Endothelial cell of umbilical vein (primary cell): ENCODE measurements at regions not wholly inside any gene's neighbourhood (a gene's known extent, or its start where the extent isn't known, plus 50 kb on each side); places are given as distances from the start of the nearest gene placed in this dataset.

Experiments used
- BruUV-seq: library from RNA; stranded (reverse); fragments of 400-500 nt; replicated peaks from 2 replicates; lab custom pipeline; 2021; lab: Mats Ljungman, UMichigan
- CTCF ChIA-PET: fragments of 300-600, 350-600 bp; sonication (Branson Sonifier 250); formaldehyde crosslinking; loops from one replicate; lab custom pipeline; 2021; ENCODE audit warnings: antibody characterized with exemption, inconsistent platforms; lab: Charles Lee
- POLR2A ChIA-PET: fragments of 300-600, 350-600 bp; sonication (Branson Sonifier 250); formaldehyde crosslinking; loops from one replicate; lab custom pipeline; 2021; ENCODE audit warnings: antibody characterized with exemption, inconsistent platforms; lab: Charles Lee
- DNase-seq: peaks from one replicate; pipeline ENCODE4 v3.0.0-alpha.2; 2011; ENCODE audit warnings: low read depth, low spot score
- FAIRE-seq: peaks from 2 replicates; lab custom pipeline; 2011; peaks lifted over from hg19 to GRCh38; lab: Jason Lieb, UNC
- H2AFZ ChIP-seq: 2 replicates; pipeline ENCODE4 v1.6.0; 2012; ENCODE audit warnings: low read depth, low read length, control low read depth, inconsistent platforms
- H3K27ac ChIP-seq: 2 replicates; pipeline ENCODE4 v1.5.1; 2011; ENCODE audit warnings: low read depth, mild to moderate bottlenecking, control low read depth, low read length, moderate library complexity; ENCODE audit not compliant: insufficient read depth
- H3K27me3 ChIP-seq, 2 experiments: 2 replicates each; pipeline versions ENCODE4 v1.6.0 to v1.6.1; 2011; ENCODE audit warnings: low read length in 2 of 2, mixed read lengths in 1 of 2; ENCODE audit not compliant: control insufficient read depth in 2 of 2, insufficient read depth in 2 of 2
- H3K36me3 ChIP-seq, 2 experiments: 2 replicates in 1 of 2; 3 replicates in 1 of 2; pipeline ENCODE4 v1.5.1; 2011; ENCODE audit warnings: low read length in 2 of 2, mild to moderate bottlenecking in 1 of 2, moderate library complexity in 1 of 2; ENCODE audit not compliant: control insufficient read depth in 2 of 2, insufficient read depth in 2 of 2; ENCODE audit errors: extremely low read depth in 1 of 2
- H3K4me1 ChIP-seq: 3 replicates; pipeline ENCODE4 v1.5.1; 2011; ENCODE audit warnings: mild to moderate bottlenecking, low read length; ENCODE audit not compliant: control insufficient read depth, insufficient read depth; ENCODE audit errors: extremely low read depth
- H3K4me2 ChIP-seq: 2 replicates; pipeline ENCODE4 v1.6.1; 2011; ENCODE audit warnings: low read length, control low read depth, mixed read lengths; ENCODE audit not compliant: insufficient read depth
- H3K4me3 ChIP-seq, 3 experiments: fragments of 200-600 bp in 1 of 3; sonication (generic), shearing (Covaris generic) in 1 of 3; replicated peaks in 1 of 3; 2 replicates each; pipeline ENCODE4 v1.5.1; 2011 to 2016; ENCODE audit warnings: control low read depth in 3 of 3, low read length in 3 of 3, mild to moderate bottlenecking in 2 of 3, inconsistent platforms in 1 of 3, low read depth in 1 of 3, moderate library complexity in 1 of 3; ENCODE audit not compliant: insufficient read depth in 1 of 3
- H3K79me2 ChIP-seq: 2 replicates; pipeline ENCODE4 v1.6.0; 2012; ENCODE audit warnings: low read length, inconsistent platforms; ENCODE audit not compliant: control insufficient read depth, insufficient read depth
- H3K9ac ChIP-seq: replicated peaks from 2 replicates; pipeline ENCODE3; 2011; ENCODE audit warnings: low read length, control low read depth; ENCODE audit not compliant: insufficient read depth; ENCODE audit errors: extremely low read depth
- H3K9me1 ChIP-seq: replicated peaks from 3 replicates; pipeline ENCODE4 v1.6.0; 2011; ENCODE audit warnings: mild to moderate bottlenecking, low read length; ENCODE audit not compliant: control insufficient read depth, insufficient read depth; ENCODE audit errors: extremely low read depth
- H3K9me3 ChIP-seq: replicated peaks from 2 replicates; pipeline ENCODE4 v1.5.1; 2012; ENCODE audit warnings: low read length, inconsistent platforms; ENCODE audit not compliant: control insufficient read depth, insufficient read depth
- H4K20me1 ChIP-seq: replicated peaks from 2 replicates; pipeline ENCODE3; 2011; ENCODE audit warnings: mild to moderate bottlenecking, low read length; ENCODE audit not compliant: control insufficient read depth, insufficient read depth; ENCODE audit errors: extremely low read depth
- EZH2 ChIP-seq: IDR thresholded peaks from 2 replicates; pipeline ENCODE4 v1.6.1; 2012; ENCODE audit warnings: borderline replicate concordance, low read depth, mild to moderate bottlenecking, moderate library complexity, low read length, inconsistent platforms; ENCODE audit not compliant: severe bottlenecking
- FOS ChIP-seq: IDR thresholded peaks from 2 replicates; pipeline ENCODE4 v1.6.1; 2011; ENCODE audit warnings: mild to moderate bottlenecking, low read length, moderate library complexity, borderline replicate concordance; ENCODE audit not compliant: insufficient read depth
- GATA2 ChIP-seq: IDR thresholded peaks from 2 replicates; pipeline ENCODE4 v1.7.0; 2011; ENCODE audit warnings: low read depth, mild to moderate bottlenecking, moderate library complexity, mixed read lengths, low read length; ENCODE audit not compliant: insufficient read length, insufficient read depth
- JUN ChIP-seq: IDR thresholded peaks from 2 replicates; pipeline ENCODE4 v1.6.1; 2011; ENCODE audit warnings: borderline replicate concordance, low read depth; ENCODE audit not compliant: insufficient read length, insufficient read depth
- MYC ChIP-seq: IDR thresholded peaks from one replicate; pipeline ENCODE4 v1.6.1; 2011; ENCODE audit warnings: mild to moderate bottlenecking, low read depth, low read length
- POLR2A ChIP-seq: IDR thresholded peaks from 2 replicates; pipeline ENCODE4 v1.6.1; 2012; ENCODE audit warnings: low read depth, mild to moderate bottlenecking, control low read depth, low read length
- POLR2AphosphoS5 ChIP-seq: IDR thresholded peaks from 2 replicates; pipeline ENCODE4 v1.6.1; 2012; ENCODE audit warnings: low read depth, mild to moderate bottlenecking, control low read depth, low read length, moderate library complexity; ENCODE audit not compliant: insufficient read depth
- dilution Hi-C: fragments of 300-500 bp; cut with MboI; formaldehyde crosslinking; loops from one replicate; pipeline ENCODE4 v1.15.0; 2019; ENCODE audit warnings: low sequenced_read_pairs; ENCODE audit not compliant: extremely low pct_ligation_motif_present
- intact Hi-C: fragments of 100-400 bp; cut with micrococcal nuclease; formaldehyde crosslinking; loops from one replicate; pipeline ENCODE4 v1.10.0; 2022
- TF ChIP-seq, protein P1 (sequence below): IDR thresholded peaks from 2 replicates; pipeline ENCODE4 v1.6.1; 2011; ENCODE audit not compliant: insufficient read depth, insufficient read length
- TF ChIP-seq, protein P2 (sequence below), 2 donors: IDR thresholded peaks; 1 replicate in 1 of 2; 2 replicates in 1 of 2; pipeline ENCODE4 v1.5.1; 2011; ENCODE audit warnings: low read length in 2 of 2, mild to moderate bottlenecking in 2 of 2, moderate library complexity in 2 of 2, control low read depth in 1 of 2, inconsistent platforms in 1 of 2, low read depth in 1 of 2; ENCODE audit not compliant: insufficient read depth in 1 of 2; ENCODE audit errors: extremely low read depth in 1 of 2

DNA sequence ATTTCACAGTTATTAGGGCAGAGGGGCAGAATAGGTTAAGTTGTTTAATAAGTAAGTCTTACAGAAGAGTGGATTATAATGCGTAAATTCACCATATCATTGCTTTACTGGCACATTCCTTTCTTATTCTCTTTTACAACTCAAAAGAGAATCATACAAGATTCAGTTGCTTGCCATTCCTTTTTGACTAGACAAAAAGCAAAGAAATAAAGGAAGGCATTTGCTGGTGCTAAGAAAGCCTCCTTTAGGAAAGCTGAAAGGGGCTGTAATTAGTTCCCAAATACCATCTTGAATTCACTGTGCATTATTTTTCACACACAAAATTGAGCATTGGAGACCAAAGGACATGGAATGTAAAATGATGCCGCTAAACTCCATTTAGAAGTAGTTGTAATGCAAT is 499.3 kb downstream of the NXPH1 start:
- no peaks in the 10 kb centered on the region for H3K9me3 ChIP-seq
- no peaks in the 10 kb centered on the region for H3K79me2 ChIP-seq
- CTCF ChIA-PET, result no interaction called here
- no peaks in the 10 kb centered on the region for H3K36me3 ChIP-seq
- POLR2A ChIA-PET, result no interaction called here
- H4K20me1 ChIP-seq, result no peaks in the 10 kb centered on the region
- no peak overlapping the region for H3K27ac ChIP-seq
- FAIRE-seq (no peak), DNase-seq (no peak)
- no peaks in the 10 kb centered on the region for H3K27me3 ChIP-seq
- no peaks in the 10 kb centered on the region for H3K4me1 ChIP-seq
- H2AFZ ChIP-seq, result no peak overlapping the region
- TF ChIP-seq GATA2, result no peak
- TF ChIP-seq, protein P1, sequence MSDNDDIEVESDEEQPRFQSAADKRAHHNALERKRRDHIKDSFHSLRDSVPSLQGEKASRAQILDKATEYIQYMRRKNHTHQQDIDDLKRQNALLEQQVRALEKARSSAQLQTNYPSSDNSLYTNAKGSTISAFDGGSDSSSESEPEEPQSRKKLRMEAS, result no peak
- no peak for TF ChIP-seq FOS
- no peak for TF ChIP-seq POLR2A
- TF ChIP-seq POLR2AphosphoS5, result no peak
- TF ChIP-seq, protein P2, sequence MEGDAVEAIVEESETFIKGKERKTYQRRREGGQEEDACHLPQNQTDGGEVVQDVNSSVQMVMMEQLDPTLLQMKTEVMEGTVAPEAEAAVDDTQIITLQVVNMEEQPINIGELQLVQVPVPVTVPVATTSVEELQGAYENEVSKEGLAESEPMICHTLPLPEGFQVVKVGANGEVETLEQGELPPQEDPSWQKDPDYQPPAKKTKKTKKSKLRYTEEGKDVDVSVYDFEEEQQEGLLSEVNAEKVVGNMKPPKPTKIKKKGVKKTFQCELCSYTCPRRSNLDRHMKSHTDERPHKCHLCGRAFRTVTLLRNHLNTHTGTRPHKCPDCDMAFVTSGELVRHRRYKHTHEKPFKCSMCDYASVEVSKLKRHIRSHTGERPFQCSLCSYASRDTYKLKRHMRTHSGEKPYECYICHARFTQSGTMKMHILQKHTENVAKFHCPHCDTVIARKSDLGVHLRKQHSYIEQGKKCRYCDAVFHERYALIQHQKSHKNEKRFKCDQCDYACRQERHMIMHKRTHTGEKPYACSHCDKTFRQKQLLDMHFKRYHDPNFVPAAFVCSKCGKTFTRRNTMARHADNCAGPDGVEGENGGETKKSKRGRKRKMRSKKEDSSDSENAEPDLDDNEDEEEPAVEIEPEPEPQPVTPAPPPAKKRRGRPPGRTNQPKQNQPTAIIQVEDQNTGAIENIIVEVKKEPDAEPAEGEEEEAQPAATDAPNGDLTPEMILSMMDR (IDR thresholded peaks at IDR 0.05; ENCODE audit: extremely low read depth in 1 of 2, insufficient read depth in 1 of 2, low read depth in 1 of 2, low read length in 2 of 2), result no peak
- no peak for TF ChIP-seq EZH2
- TF ChIP-seq JUN, result no peak
- TF ChIP-seq MYC, result no peak
- H3K9ac ChIP-seq, result no peak overlapping the region
- H3K9me1 ChIP-seq, result no peaks in the 10 kb centered on the region
- dilution Hi-C loops (no loop called here), intact Hi-C loops (no loop called here)
- H3K4me2 ChIP-seq, result no peak overlapping the region
- no TSS peak for BruUV-seq
- no peak overlapping the region for H3K4me3 ChIP-seq
